SK-N-SH treated with all-trans-retinoic acid at 6 μM for 48 hours (cell line): ENCODE measurements at regions not wholly inside any gene's neighbourhood (a gene's known extent, or its start where the extent isn't known, plus 50 kb on each side); places are given as distances from the start of the nearest gene placed in this dataset.

ENCODE experiments used
- ATAC-seq: fragments of 200-7000 bp; cut with Tn5 transposase; 3 replicates; pipeline ENCODE4 v1.9.1; 2020; ENCODE audit warnings: mild to moderate bottlenecking, moderate library complexity
- ARNTL ChIP-seq: fragments of 450-650 bp; formaldehyde crosslinking; IDR thresholded peaks from 2 replicates; pipeline ENCODE4 v1.5.0; 2020; ENCODE audit warnings: low read depth, mild to moderate bottlenecking, moderate library complexity, borderline replicate concordance
- BACH2 ChIP-seq: fragments of 250-450 bp; sonication (Bioruptor Pico); IDR thresholded peaks from 2 replicates; pipeline ENCODE4 v1.9.0; 2021; ENCODE audit warnings: mild to moderate bottlenecking, borderline replicate concordance
- CREB5 ChIP-seq: fragments of 250-450 bp; sonication (Bioruptor Pico); IDR thresholded peaks from 2 replicates; pipeline ENCODE4 v1.5.1; 2020; ENCODE audit warnings: low read depth, mild to moderate bottlenecking, moderate library complexity
- CSDC2 ChIP-seq: fragments of 250-450 bp; sonication (Bioruptor Pico); IDR thresholded peaks from 2 replicates; pipeline ENCODE4 v1.5.0; 2020; ENCODE audit warnings: mild to moderate bottlenecking, moderate library complexity
- CSRNP3 ChIP-seq: fragments of 250-450 bp; sonication (Bioruptor Pico); IDR thresholded peaks from 2 replicates; pipeline ENCODE4 v1.5.1; 2021; ENCODE audit warnings: mild to moderate bottlenecking, moderate library complexity
- ESRRG ChIP-seq: fragments of 250-450 bp; sonication (Bioruptor Pico); IDR thresholded peaks from 2 replicates; pipeline ENCODE4 v1.6.1; 2021; ENCODE audit warnings: mild to moderate bottlenecking
- GLIS3 ChIP-seq: fragments of 250-450 bp; sonication (Bioruptor Pico); IDR thresholded peaks from 2 replicates; pipeline ENCODE4 v1.5.0; 2020; ENCODE audit warnings: mild to moderate bottlenecking, moderate library complexity
- ISL1 ChIP-seq: fragments of 250-450 bp; sonication (Bioruptor Pico); IDR thresholded peaks from 2 replicates; pipeline ENCODE4 v2.1.2; 2022; ENCODE audit warnings: mild to moderate bottlenecking, moderate library complexity
- OSR1 ChIP-seq: fragments of 250-450 bp; sonication (Bioruptor Pico); IDR thresholded peaks from 2 replicates; pipeline ENCODE4 v1.8.0; 2022; ENCODE audit warnings: moderate library complexity, mild to moderate bottlenecking, inconsistent platforms
- PATZ1 ChIP-seq: fragments of 250-450 bp; sonication (Bioruptor Pico); IDR thresholded peaks from 2 replicates; pipeline ENCODE4 v1.8.0; 2020; ENCODE audit warnings: mild to moderate bottlenecking, moderate library complexity, borderline replicate concordance
- POU6F1 ChIP-seq: fragments of 250-450 bp; sonication (Bioruptor Pico); IDR thresholded peaks from 2 replicates; pipeline ENCODE4 v1.8.0; 2021; ENCODE audit warnings: low read depth, mild to moderate bottlenecking, moderate library complexity, borderline replicate concordance
- PPARA ChIP-seq: fragments of 250-450 bp; sonication (Bioruptor Pico); IDR thresholded peaks from 2 replicates; pipeline ENCODE4 v1.5.0; 2020; ENCODE audit warnings: mild to moderate bottlenecking, borderline replicate concordance
- SNAI2 ChIP-seq: fragments of 250-450 bp; sonication (Bioruptor Pico); IDR thresholded peaks from 2 replicates; pipeline ENCODE4 v1.5.0; 2020; ENCODE audit warnings: mild to moderate bottlenecking, moderate library complexity
- TCF4 ChIP-seq: fragments of 250-450 bp; sonication (Bioruptor Pico); IDR thresholded peaks from 2 replicates; pipeline ENCODE4 v1.8.0; 2021; ENCODE audit warnings: mild to moderate bottlenecking, moderate library complexity, borderline replicate concordance
- TOX ChIP-seq: fragments of 250-450 bp; sonication (Bioruptor Pico); IDR thresholded peaks from 2 replicates; pipeline ENCODE4 v1.8.0; 2021; ENCODE audit warnings: mild to moderate bottlenecking, moderate library complexity, borderline replicate concordance
- TSHZ2 ChIP-seq: fragments of 250-450 bp; sonication (Bioruptor Pico); IDR thresholded peaks from 2 replicates; pipeline ENCODE4 v1.5.0; 2020; ENCODE audit warnings: mild to moderate bottlenecking, moderate library complexity
- ZC3H10 ChIP-seq: fragments of 250-450 bp; sonication (Bioruptor Pico); IDR thresholded peaks from 2 replicates; pipeline ENCODE4 v1.5.1; 2021; ENCODE audit warnings: mild to moderate bottlenecking, moderate library complexity
- ZFP3 ChIP-seq: fragments of 250-450 bp; sonication (Bioruptor Pico); IDR thresholded peaks from 2 replicates; pipeline ENCODE4 v1.5.0; 2020; ENCODE audit warnings: mild to moderate bottlenecking, moderate library complexity
- ZFP30 ChIP-seq: fragments of 450-650 bp; formaldehyde crosslinking; IDR thresholded peaks from 2 replicates; pipeline ENCODE4 v1.5.0; 2022; ENCODE audit warnings: mild to moderate bottlenecking, moderate library complexity
- ZNF565 ChIP-seq: fragments of 450-650 bp; formaldehyde crosslinking; conservative IDR thresholded peaks from 2 replicates; pipeline ENCODE4 v1.5.0; 2020; ENCODE audit warnings: low read depth, mild to moderate bottlenecking, moderate library complexity
- ZNF70 ChIP-seq: fragments of 450-650 bp; formaldehyde crosslinking; IDR thresholded peaks from 2 replicates; pipeline ENCODE4 v1.5.0; 2020; ENCODE audit warnings: mild to moderate bottlenecking, moderate library complexity

DNA sequence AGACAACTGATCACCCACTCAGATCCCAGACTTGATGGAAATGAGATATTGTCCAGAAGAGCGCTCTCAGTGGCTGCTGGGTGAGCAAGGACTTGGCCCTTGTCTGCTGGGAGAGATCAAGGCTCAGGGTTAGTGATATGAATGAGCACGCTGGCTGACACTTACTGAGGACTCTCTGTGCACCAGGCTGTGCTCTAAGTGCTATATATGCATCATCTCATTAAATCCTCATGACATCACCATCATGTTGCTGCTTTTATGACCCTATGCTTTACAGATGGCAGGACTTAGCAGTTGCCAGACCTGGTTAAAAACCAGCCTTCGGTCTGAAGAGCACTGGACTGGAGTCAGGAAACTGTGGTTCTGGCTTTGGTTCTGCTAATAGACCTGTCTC, 260.9 kb downstream of the VRK1 start (continued):
- no peak for TF ChIP-seq CREB5 (CRISPR knock-in tag)

- ATAC-seq = no peak
- TF ChIP-seq ESRRG (CRISPR knock-in tag) (no peak), PATZ1 (CRISPR knock-in tag) (no peak), ZC3H10 (CRISPR knock-in tag) (no peak), TSHZ2 (no peak), CREB5 (CRISPR knock-in tag) (no peak), OSR1 (CRISPR knock-in tag) (no peak), PPARA (CRISPR knock-in tag) (no peak), SNAI2 (CRISPR knock-in tag) (no peak), CSRNP3 (CRISPR knock-in tag) (no peak), ISL1 (CRISPR knock-in tag) (no peak), ARNTL (CRISPR knock-in tag) (no peak), CSDC2 (CRISPR knock-in tag) (no peak), GLIS3 (CRISPR knock-in tag) (no peak), BACH2 (CRISPR knock-in tag) (no peak), TCF4 (CRISPR knock-in tag) (no peak), POU6F1 (CRISPR knock-in tag) (no peak)
- TF ChIP-seq, all 23 proteins: peak for 0
Measured at GRCh38 chr14:97058589-97058988, 261.4 kb downstream of the VRK1 start.

DNA sequence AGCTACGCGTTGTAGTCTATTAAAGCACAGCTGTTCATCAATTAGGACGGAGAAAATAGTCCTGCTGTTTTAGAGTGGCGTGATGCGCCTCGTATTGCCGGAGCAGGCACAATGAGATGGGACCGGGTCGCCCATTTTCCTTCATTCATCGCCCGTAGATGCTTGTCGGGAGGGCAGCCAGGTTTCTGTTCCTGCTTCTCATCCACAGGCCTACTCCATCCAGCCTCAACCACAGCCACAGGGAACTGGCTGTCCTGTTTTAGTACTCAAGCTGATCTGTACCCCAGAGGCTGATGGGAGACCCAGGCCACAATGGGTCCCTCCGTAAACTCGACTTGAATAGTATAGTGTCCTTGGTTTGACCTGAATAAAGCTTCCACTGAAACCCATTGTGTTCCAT, 264.0 kb downstream of the VRK1 start:
- ATAC-seq = no peak
- TF ChIP-seq ZFP3 (CRISPR knock-in tag) = no peak
- TF ChIP-seq ARNTL (CRISPR knock-in tag) = no peak
- TF ChIP-seq ZFP30 (CRISPR knock-in tag) = no peak
- TF ChIP-seq POU6F1 (CRISPR knock-in tag) = no peak
- TF ChIP-seq TCF4 (CRISPR knock-in tag) = no peak
- no peak for TF ChIP-seq ZC3H10 (CRISPR knock-in tag)
- no peak for TF ChIP-seq ZNF565 (CRISPR knock-in tag)
- TF ChIP-seq OSR1 (CRISPR knock-in tag) = no peak
- TF ChIP-seq TOX (CRISPR knock-in tag) = no peak
- TF ChIP-seq BACH2 (CRISPR knock-in tag) = no peak
- no peak for TF ChIP-seq CSRNP3 (CRISPR knock-in tag)
- TF ChIP-seq ZNF70 (CRISPR knock-in tag) = no peak
- TF ChIP-seq PPARA (CRISPR knock-in tag) = no peak
- no peak for TF ChIP-seq ESRRG (CRISPR knock-in tag)
- TF ChIP-seq PATZ1 (CRISPR knock-in tag) = no peak
